ENCODE measurements at regions not wholly inside any gene's neighbourhood (a gene's known extent, or its start where the extent isn't known, plus 50 kb on each side); places are given as distances from the start of the nearest gene placed in this dataset.
"Not testable (repeated sequence)": the region's sequence is repeated elsewhere in the genome, so short reads cannot be mapped to it uniquely, and the experiment has no call there.

GRCh38 chr7:25448301-25448700, 220.0 kb upstream of the NPVF start:
- DNase-seq: no peak

GRCh38 chr7:25454020-25454419, 225.7 kb upstream of the NPVF start:
- no peak for DNase-seq

- DNase-seq: peak in 1 of 2 donors; percentile 13
Observed at GRCh38 chr7:25454562-25455041, 226.3 kb upstream of the NPVF start.

- DNase-seq: no peak
Observed at GRCh38 chr7:25455683-25456251, 227.5 kb upstream of the NPVF start.

GRCh38 chr7:25456467-25457171, 228.3 kb upstream of the NPVF start:
- peak; percentile 65 to 76 for DNase-seq

- no peak for DNase-seq
Observed at GRCh38 chr7:25459057-25459456, 230.8 kb upstream of the NPVF start.

GRCh38 chr7:25460433-25460832, 232.1 kb upstream of the NPVF start:
- no peak for DNase-seq

- no peak for DNase-seq
Observed at GRCh38 chr7:25469669-25470068, 241.4 kb upstream of the NPVF start.

GRCh38 chr7:25476863-25477499, 248.7 kb upstream of the NPVF start:
- DNase-seq: no peak

GRCh38 chr7:25478221-25478620, 249.9 kb upstream of the NPVF start:
- not testable (repeated sequence) for DNase-seq

GRCh38 chr7:25478925-25479324, 250.6 kb upstream of the NPVF start:
- DNase-seq: no peak

- DNase-seq: no peak
Observed at GRCh38 chr7:25481891-25482290, 253.6 kb upstream of the NPVF start.

- no peak for DNase-seq
Observed at GRCh38 chr7:25482631-25483030, 254.3 kb upstream of the NPVF start.

- DNase-seq: peak in 1 of 2 donors; percentile 53
Observed at GRCh38 chr7:25485026-25485425, 256.7 kb upstream of the NPVF start.

GRCh38 chr7:25486656-25487055, 258.4 kb upstream of the NPVF start:
- DNase-seq: no peak

- no peak for DNase-seq
Observed at GRCh38 chr7:25493805-25494366, 265.6 kb upstream of the NPVF start.

- no peak for DNase-seq
Observed at GRCh38 chr7:25494896-25495295, 266.6 kb upstream of the NPVF start.

- DNase-seq: peak in 1 of 2 donors; percentile 32
Observed at GRCh38 chr7:25495342-25496250, 267.3 kb upstream of the NPVF start.

GRCh38 chr7:25496476-25497368, 268.4 kb upstream of the NPVF start:
- no peak for DNase-seq

GRCh38 chr7:25500393-25500921, 272.2 kb upstream of the NPVF start:
- peak; percentile 59 for DNase-seq
